ENCODE measurements at regions not wholly inside any gene's neighbourhood (a gene's known extent, or its start where the extent isn't known, plus 50 kb on each side); places are given as distances from the start of the nearest gene placed in this dataset.

GRCh38 chr5:74257645-74258313 lies 382.7 kb downstream of the ENC1 start:
- H3K36me3 Mint-ChIP-seq = no peaks in the 10 kb centered on the region
- H3K4me1 Mint-ChIP-seq = peaks cover 0 to 2% (median 0%) of the 10 kb centered on the region in 4 donors
- H3K27me3 Mint-ChIP-seq = peaks cover 3 to 25% (median 8%) of the 10 kb centered on the region in 5 donors
- no peak for ATAC-seq
- no peak overlapping the region for H3K4me3 Mint-ChIP-seq
- POLR2A ChIA-PET = no interaction called here
- H3K27ac Mint-ChIP-seq = no peak overlapping the region
- no peaks in the 10 kb centered on the region for H3K9me3 Mint-ChIP-seq
- DNase-seq = no peak

GRCh38 chr5:74257060-74257527 lies 383.4 kb downstream of the ENC1 start:
- DNase-seq (no peak), ATAC-seq (no peak)
- POLR2A ChIA-PET = no interaction called here
- H3K36me3 Mint-ChIP-seq = no peaks in the 10 kb centered on the region
- peaks cover 7 to 30% (median 11%) of the 10 kb centered on the region in 5 donors for H3K27me3 Mint-ChIP-seq
- H3K4me3 Mint-ChIP-seq = peak overlapping the region in 1 of 10 donors; percentile 8
- peaks cover 0 to 2% (median 0%) of the 10 kb centered on the region in 4 donors for H3K4me1 Mint-ChIP-seq
- H3K9me3 Mint-ChIP-seq = no peaks in the 10 kb centered on the region
- no peak overlapping the region for H3K27ac Mint-ChIP-seq

- no peak overlapping the region for H3K27ac Mint-ChIP-seq
- ATAC-seq = no peak
- no peaks in the 10 kb centered on the region for H3K36me3 Mint-ChIP-seq
- H3K4me1 Mint-ChIP-seq = peaks cover 0 to 2% (median 0%) of the 10 kb centered on the region in 4 donors
- H3K9me3 Mint-ChIP-seq = no peaks in the 10 kb centered on the region
- peaks cover 7 to 30% (median 13%) of the 10 kb centered on the region in 5 donors for H3K27me3 Mint-ChIP-seq
- POLR2A ChIA-PET = no interaction called here
- DNase-seq = no peak
- H3K4me3 Mint-ChIP-seq = no peak overlapping the region
Measured at GRCh38 chr5:74255692-74256392, 384.7 kb downstream of the ENC1 start.

- no peak overlapping the region for H3K27ac Mint-ChIP-seq
- no peaks in the 10 kb centered on the region for H3K36me3 Mint-ChIP-seq
- POLR2A ChIA-PET = no interaction called here
- H3K4me3 Mint-ChIP-seq = no peak overlapping the region
- H3K9me3 Mint-ChIP-seq = no peaks in the 10 kb centered on the region
- peaks cover 12 to 25% (median 13%) of the 10 kb centered on the region in 5 donors for H3K27me3 Mint-ChIP-seq
- peaks cover 0 to 2% (median 0%) of the 10 kb centered on the region in 4 donors for H3K4me1 Mint-ChIP-seq
- ATAC-seq (no peak), DNase-seq (no peak)
Measured at GRCh38 chr5:74254257-74254656, 386.3 kb downstream of the ENC1 start.

- no peak for DNase-seq
- POLR2A ChIA-PET = no interaction called here
Measured at GRCh38 chr5:74252044-74252443, 388.5 kb downstream of the ENC1 start.

GRCh38 chr5:74251141-74252035 lies 389.1 kb downstream of the ENC1 start:
- H3K4me3 Mint-ChIP-seq = no peak overlapping the region
- DNase-seq = no peak
- POLR2A ChIA-PET = no interaction called here
- ATAC-seq = no peak
- H3K4me1 Mint-ChIP-seq = no peaks in the 10 kb centered on the region
- no peak overlapping the region for H3K27ac Mint-ChIP-seq
- no peaks in the 10 kb centered on the region for H3K36me3 Mint-ChIP-seq
- no peaks in the 10 kb centered on the region for H3K9me3 Mint-ChIP-seq
- peaks cover 12 to 27% (median 22%) of the 10 kb centered on the region in 5 donors for H3K27me3 Mint-ChIP-seq

More at GRCh38 chr5:74252044-74252443, 388.5 kb downstream of the ENC1 start:
- no peak overlapping the region for H3K4me3 Mint-ChIP-seq
- ATAC-seq = no peak
- no peak overlapping the region for H3K27ac Mint-ChIP-seq
- H3K36me3 Mint-ChIP-seq = no peaks in the 10 kb centered on the region
- H3K9me3 Mint-ChIP-seq = no peaks in the 10 kb centered on the region
- no peaks in the 10 kb centered on the region for H3K4me1 Mint-ChIP-seq
- H3K27me3 Mint-ChIP-seq = peaks cover 12 to 31% (median 17%) of the 10 kb centered on the region in 5 donors

GRCh38 chr5:74250304-74251102 lies 390.0 kb downstream of the ENC1 start:
- Mint-ChIP-seq H3K27me3 (peaks cover 12 to 27% (median 22%) of the 10 kb centered on the region in 5 donors), H3K4me3 (no peak overlapping the region), H3K27ac (no peak overlapping the region), H3K4me1 (no peaks in the 10 kb centered on the region), H3K36me3 (no peaks in the 10 kb centered on the region), H3K9me3 (no peaks in the 10 kb centered on the region)
- DNase-seq = no peak
- POLR2A ChIA-PET = no interaction called here
- no peak for ATAC-seq

GRCh38 chr5:74248576-74248975 lies 392.0 kb downstream of the ENC1 start:
- DNase-seq = no peak

GRCh38 chr5:74244406-74244805 lies 396.1 kb downstream of the ENC1 start:
- ATAC-seq = no peak
- Mint-ChIP-seq H3K27ac (no peak overlapping the region), H3K4me3 (no peak overlapping the region), H3K36me3 (no peaks in the 10 kb centered on the region), H3K27me3 (peaks cover 4 to 28% (median 11%) of the 10 kb centered on the region in 5 donors), H3K4me1 (peaks cover 0 to 2% (median 0%) of the 10 kb centered on the region in 4 donors), H3K9me3 (no peaks in the 10 kb centered on the region)
- no peak for DNase-seq
- POLR2A ChIA-PET = no interaction called here

More at GRCh38 chr5:74248576-74248975, 392.0 kb downstream of the ENC1 start:
- peaks cover 10 to 27% (median 17%) of the 10 kb centered on the region in 5 donors for H3K27me3 Mint-ChIP-seq
- no peak overlapping the region for H3K4me3 Mint-ChIP-seq
- no peaks in the 10 kb centered on the region for H3K9me3 Mint-ChIP-seq
- H3K27ac Mint-ChIP-seq = no peak overlapping the region
- POLR2A ChIA-PET = no interaction called here
- ATAC-seq = no peak
- no peaks in the 10 kb centered on the region for H3K4me1 Mint-ChIP-seq
- no peaks in the 10 kb centered on the region for H3K36me3 Mint-ChIP-seq

GRCh38 chr5:74243634-74244033 lies 396.9 kb downstream of the ENC1 start:
- Mint-ChIP-seq H3K4me3 (no peak overlapping the region), H3K27me3 (peaks cover 4 to 27% (median 11%) of the 10 kb centered on the region in 5 donors), H3K4me1 (peaks cover 0 to 6% (median 0%) of the 10 kb centered on the region in 4 donors), H3K27ac (no peak overlapping the region), H3K36me3 (no peaks in the 10 kb centered on the region), H3K9me3 (no peaks in the 10 kb centered on the region)
- POLR2A ChIA-PET = no interaction called here
- no peak for ATAC-seq
- no peak for DNase-seq

- Mint-ChIP-seq H3K27me3 (peaks cover 2 to 19% (median 13%) of the 10 kb centered on the region in 5 donors), H3K4me1 (peaks cover 0 to 6% (median 0%) of the 10 kb centered on the region in 4 donors), H3K27ac (no peak overlapping the region), H3K36me3 (no peaks in the 10 kb centered on the region), H3K9me3 (no peaks in the 10 kb centered on the region), H3K4me3 (no peak overlapping the region)
- DNase-seq (no peak), ATAC-seq (no peak)
- POLR2A ChIA-PET = no interaction called here
Measured at GRCh38 chr5:74242516-74242915, 398.0 kb downstream of the ENC1 start.

GRCh38 chr5:74241751-74242140 lies 398.8 kb downstream of the ENC1 start:
- DNase-seq = no peak
- no peaks in the 10 kb centered on the region for H3K9me3 Mint-ChIP-seq
- peaks cover 0 to 6% (median 0%) of the 10 kb centered on the region in 4 donors for H3K4me1 Mint-ChIP-seq
- peaks cover 2 to 17% (median 11%) of the 10 kb centered on the region in 5 donors for H3K27me3 Mint-ChIP-seq
- H3K36me3 Mint-ChIP-seq = no peaks in the 10 kb centered on the region
- POLR2A ChIA-PET = no interaction called here
- no peak overlapping the region for H3K27ac Mint-ChIP-seq
- no peak overlapping the region for H3K4me3 Mint-ChIP-seq
- ATAC-seq = no peak

All from naive thymus-derived CD8-positive, alpha-beta T cell (primary cell).